PC-9 (cell line): ENCODE measurements at regions not wholly inside any gene's neighbourhood (a gene's known extent, or its start where the extent isn't known, plus 50 kb on each side); places are given as distances from the start of the nearest gene placed in this dataset.

Experiments
- BruUV-seq: library from RNA; stranded (reverse); fragments of 400-500 nt; replicated peaks from 2 replicates; lab custom pipeline; 2021; lab: Mats Ljungman, UMichigan
- CTCF ChIA-PET: fragments of 300-600 bp; sonication (Branson Sonifier 250); formaldehyde crosslinking; loops from one replicate; lab custom pipeline; 2022; ENCODE audit warnings: antibody characterized with exemption; lab: Charles Lee
- POLR2A ChIA-PET: fragments of 300-600 bp; sonication (Branson Sonifier 250); formaldehyde crosslinking; loops from one replicate; lab custom pipeline; 2022; ENCODE audit warnings: antibody characterized with exemption; ENCODE audit not compliant: unreplicated experiment; lab: Charles Lee
- DNase-seq, 2 experiments: peaks; one replicate each; pipeline versions ENCODE4 v3.0.0 to v3.0.0-alpha.2; 2015 to 2022; ENCODE audit warnings: mixed read lengths in 1 of 2
- H2AFZ ChIP-seq: fragments of 200-600 bp; sonication (generic); 2 replicates; pipeline ENCODE4 v1.8.1; 2017; ENCODE audit warnings: antibody characterized with exemption
- H3F3A ChIP-seq: fragments of 200-600 bp; sonication (generic); 2 replicates; pipeline ENCODE4 v1.8.1; 2017; ENCODE audit warnings: antibody characterized with exemption, mild to moderate bottlenecking, low read depth; ENCODE audit not compliant: insufficient read depth
- H3K27ac ChIP-seq: fragments of 200-600 bp; sonication (generic); 2 replicates; pipeline ENCODE4 v1.6.1; 2016; ENCODE audit warnings: mixed run types
- H3K27me3 ChIP-seq: fragments of 200-600 bp; sonication (generic); 2 replicates; pipeline ENCODE4 v1.6.1; 2016; ENCODE audit warnings: low read depth, mixed run types; ENCODE audit not compliant: insufficient read depth
- H3K36me3 ChIP-seq: fragments of 200-600 bp; sonication (generic); 2 replicates; pipeline ENCODE4 v1.6.1; 2016; ENCODE audit warnings: low read depth, mixed run types
- H3K4me1 ChIP-seq: fragments of 200-600 bp; sonication (generic); replicated peaks from 2 replicates; pipeline ENCODE4 v1.6.1; 2016; ENCODE audit warnings: mixed run types; ENCODE audit not compliant: insufficient read depth
- H3K4me2 ChIP-seq: fragments of 200-600 bp; sonication (generic); 2 replicates; pipeline ENCODE4 v1.6.1; 2017; ENCODE audit warnings: mixed run types
- H3K4me3 ChIP-seq: fragments of 200-600 bp; sonication (generic); 2 replicates; pipeline ENCODE4 v1.6.1; 2016; ENCODE audit warnings: mixed run types
- H3K79me2 ChIP-seq: fragments of 200-600 bp; sonication (generic); 2 replicates; pipeline ENCODE4 v1.6.1; 2017; ENCODE audit warnings: low read depth, mixed run types
- H3K9me2 ChIP-seq: fragments of 200-600 bp; sonication (generic); 2 replicates; pipeline ENCODE4 v1.8.1; 2017; ENCODE audit warnings: mild to moderate bottlenecking; ENCODE audit not compliant: insufficient read depth
- H3K9me3 ChIP-seq: fragments of 200-600 bp; sonication (generic); 2 replicates; pipeline ENCODE4 v1.8.1; 2016; ENCODE audit warnings: low read depth; ENCODE audit not compliant: insufficient read depth
- H4K20me1 ChIP-seq: fragments of 200-600 bp; sonication (generic); 2 replicates; pipeline ENCODE4 v1.8.1; 2017; ENCODE audit not compliant: insufficient read depth
- CTCF ChIP-seq: fragments of 200-600 bp; sonication (generic); conservative IDR thresholded peaks from 2 replicates; pipeline ENCODE4 v1.6.1; 2017; ENCODE audit warnings: mixed run types, antibody characterized with exemption, mild to moderate bottlenecking, moderate library complexity
- EZH2 ChIP-seq: fragments of 200-600 bp; sonication (generic); IDR thresholded peaks from 2 replicates; pipeline ENCODE4 v1.8.0; 2017; ENCODE audit warnings: antibody characterized with exemption, low read depth
- intact Hi-C: fragments of 100-400 bp; cut with micrococcal nuclease; formaldehyde crosslinking; loops from one replicate; pipeline ENCODE4 v1.10.0; 2022; ENCODE audit not compliant: unreplicated experiment

- no peak for DNase-seq
- CTCF ChIA-PET: no interaction called here
- Histone ChIP-seq H3K4me1 (peaks cover 21% of the 10 kb centered on the region), H4K20me1 (no peaks in the 10 kb centered on the region), H3K36me3 (no peaks in the 10 kb centered on the region), H3F3A (peaks cover 15% of the 10 kb centered on the region), H3K79me2 (no peaks in the 10 kb centered on the region), H2AFZ (no peak overlapping the region), H3K4me3 (no peak overlapping the region), H3K9me2 (no peaks in the 10 kb centered on the region), H3K9me3 (no peaks in the 10 kb centered on the region), H3K4me2 (no peak overlapping the region), H3K27me3 (no peaks in the 10 kb centered on the region), H3K27ac (no peak overlapping the region)
- intact Hi-C loops: no loop called here
- TF ChIP-seq EZH2: no peak
- no peak for TF ChIP-seq CTCF
- no TSS peak for BruUV-seq
- POLR2A ChIA-PET: no interaction called here
Observed at GRCh38 chrX:45714866-45715265, 514.2 kb upstream of the DIPK2B start.

DNA sequence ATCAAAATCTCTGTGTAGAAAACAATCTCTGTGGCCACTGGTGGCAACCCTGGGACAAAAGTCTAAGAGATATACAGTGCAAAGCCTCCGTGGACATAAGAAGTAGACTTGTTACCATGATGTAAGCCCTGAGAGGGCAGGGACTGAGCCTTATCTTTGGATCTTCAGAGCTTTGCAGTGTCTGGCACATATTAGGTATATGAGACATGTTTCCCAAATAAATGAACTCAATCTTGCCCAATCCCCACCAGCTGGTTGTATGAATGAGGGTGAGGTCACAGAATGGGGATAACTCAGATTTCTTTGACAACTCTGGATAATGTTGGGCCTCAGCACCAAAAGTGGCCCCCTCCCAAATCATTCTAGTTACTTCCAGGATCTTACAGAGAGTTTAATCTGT, 511.4 kb upstream of the DIPK2B start:
- POLR2A ChIA-PET: interaction anchor here (0.6 kb wide), 1 partner anchor 188 kb away, joined by 6 read pairs; no protein-coding TSS in a partner anchor
- no peaks in the 10 kb centered on the region for H3K9me2 ChIP-seq

GRCh38 chrX:45711231-45711630, 510.6 kb upstream of the DIPK2B start:
- no peaks in the 10 kb centered on the region for H3K27me3 ChIP-seq
- no peak for TF ChIP-seq CTCF
- TF ChIP-seq EZH2: no peak
- peak in 1 of 2 experiments; percentile 60 for DNase-seq
- no peaks in the 10 kb centered on the region for H3K79me2 ChIP-seq
- H3K4me1 ChIP-seq: peaks cover 35% of the 10 kb centered on the region
- H3F3A ChIP-seq: peaks cover 20% of the 10 kb centered on the region
- no peaks in the 10 kb centered on the region for H3K9me3 ChIP-seq
- H3K9me2 ChIP-seq: no peaks in the 10 kb centered on the region
- H3K27ac ChIP-seq: peak overlapping the region; percentile 96
- no peaks in the 10 kb centered on the region for H4K20me1 ChIP-seq
- intact Hi-C loops: loop anchor here (2.0 kb wide), 1 partner anchor 60 kb away; no protein-coding TSS in a partner anchor
- no peak overlapping the region for H2AFZ ChIP-seq
- peak overlapping the region; percentile 67 for H3K4me2 ChIP-seq
- H3K4me3 ChIP-seq: no peak overlapping the region; the same call in 1 of the 2 replicates
- CTCF ChIA-PET: no interaction called here
- no peaks in the 10 kb centered on the region for H3K36me3 ChIP-seq
- POLR2A ChIA-PET: no interaction called here
- BruUV-seq: TSS peak; percentile 62

More for the DNA sequence above, 511.4 kb upstream of the DIPK2B start:
- Histone ChIP-seq H3K4me1 (peaks cover 35% of the 10 kb centered on the region), H3K9me3 (no peaks in the 10 kb centered on the region), H3K36me3 (no peaks in the 10 kb centered on the region), H3K27me3 (no peaks in the 10 kb centered on the region), H3K27ac (peak overlapping the region; percentile 96), H3F3A (peaks cover 20% of the 10 kb centered on the region), H3K79me2 (no peaks in the 10 kb centered on the region), H3K4me2 (peak overlapping the region; percentile 67), H2AFZ (no peak overlapping the region), H3K4me3 (no peak overlapping the region), H4K20me1 (no peaks in the 10 kb centered on the region)
- no TSS peak for BruUV-seq
- CTCF ChIA-PET: no interaction called here
- TF ChIP-seq EZH2: no peak
- TF ChIP-seq CTCF: no peak
- peak in 1 of 2 experiments; percentile 34 for DNase-seq
- intact Hi-C loops: no loop called here
